GM19372 (cell line): ENCODE measurements at regions not wholly inside any gene's neighbourhood (a gene's known extent, or its start where the extent isn't known, plus 50 kb on each side); places are given as distances from the start of the nearest gene placed in this dataset.
A peak's percentile ranks its signal among the peaks of the same experiment; 100 is the strongest.
"Not testable (repeated sequence)": the region's sequence is repeated elsewhere in the genome, so short reads cannot be mapped to it uniquely, and the experiment has no call there.

ENCODE experiments used
- ATAC-seq: cut with Tn5 transposase; IDR thresholded peaks from one replicate; pipeline ENCODE4 v1.9.1; 2021; ENCODE audit warnings: mild to moderate bottlenecking, low read depth, moderate library complexity; ENCODE audit not compliant: unreplicated experiment

DNA sequence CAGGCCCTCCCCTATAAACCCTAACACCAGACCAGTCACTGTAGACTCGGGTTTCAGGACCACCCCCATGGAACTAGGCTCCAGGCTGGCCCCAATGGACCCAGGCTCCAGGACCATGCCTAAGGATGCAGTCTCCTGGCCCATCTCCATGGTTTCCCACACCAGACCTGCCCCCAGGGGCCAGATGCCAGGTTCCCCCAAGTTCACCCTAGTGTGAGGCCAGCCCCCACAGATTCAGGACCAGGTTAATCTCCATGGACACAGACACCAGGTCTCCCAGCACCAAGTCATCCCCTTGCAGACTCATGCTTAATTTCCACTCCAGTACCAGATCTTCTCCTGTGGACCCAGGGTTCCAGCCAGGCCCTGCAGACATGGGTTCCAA lies 103.8 kb upstream of the LANCL2 start:
- no peak for ATAC-seq

DNA sequence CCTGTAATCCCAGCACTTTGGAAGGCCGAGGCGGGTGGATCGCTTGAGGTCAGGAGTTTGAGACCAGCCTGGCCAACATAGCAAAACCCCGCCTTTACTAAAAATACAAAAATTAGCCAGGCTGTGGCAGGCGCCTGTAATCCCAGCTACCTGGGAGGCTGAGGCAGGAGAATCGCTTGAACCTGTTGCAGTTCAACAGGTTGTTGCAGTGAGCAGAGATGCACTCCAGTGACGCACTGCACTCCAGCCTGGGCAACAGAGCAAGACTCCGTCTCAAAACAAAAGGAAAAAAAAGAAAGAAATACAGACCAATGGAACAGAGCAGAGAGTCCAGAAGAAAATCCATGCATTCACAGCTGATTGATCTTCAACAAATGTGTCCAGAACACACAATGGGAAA lies 99.8 kb upstream of the LANCL2 start:
- ATAC-seq: not testable (repeated sequence)

DNA sequence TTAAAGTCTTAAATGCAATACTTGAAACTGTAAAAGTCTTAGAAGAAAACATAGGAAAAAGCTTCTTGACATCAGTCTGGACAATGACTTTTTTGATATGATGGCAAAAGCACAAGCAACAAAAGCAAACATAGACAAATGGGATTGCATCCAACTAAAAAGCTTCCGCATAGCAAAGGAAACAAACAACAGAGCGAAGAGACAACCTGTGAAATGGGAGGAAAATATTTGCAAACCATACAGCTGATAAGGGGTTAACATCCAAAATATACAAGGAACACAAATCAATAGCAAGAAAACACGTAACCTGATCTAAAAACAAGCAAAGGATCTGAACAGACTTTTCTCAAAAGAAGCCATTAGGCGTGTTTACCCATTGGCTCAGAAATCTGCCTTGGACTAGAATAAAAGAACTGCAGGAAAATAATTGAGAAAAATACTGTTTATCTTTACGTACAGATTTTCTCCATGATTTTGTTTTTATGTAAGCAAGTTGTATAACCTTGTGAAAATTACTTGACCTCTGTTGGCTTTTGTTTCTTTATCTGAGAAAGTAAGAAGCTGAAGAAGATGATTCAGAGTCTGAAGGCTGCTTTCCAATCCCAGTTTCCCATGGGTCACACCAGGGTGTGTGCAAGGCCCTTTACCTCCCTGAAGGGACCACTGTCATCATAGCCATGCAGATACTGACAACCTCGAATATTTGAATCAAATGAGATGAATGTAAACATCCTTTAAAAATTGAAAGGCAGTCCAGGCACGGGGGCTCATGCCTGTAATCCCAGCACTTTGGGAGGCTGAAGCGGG lies 99.1 kb upstream of the LANCL2 start:
- no peak for ATAC-seq

DNA sequence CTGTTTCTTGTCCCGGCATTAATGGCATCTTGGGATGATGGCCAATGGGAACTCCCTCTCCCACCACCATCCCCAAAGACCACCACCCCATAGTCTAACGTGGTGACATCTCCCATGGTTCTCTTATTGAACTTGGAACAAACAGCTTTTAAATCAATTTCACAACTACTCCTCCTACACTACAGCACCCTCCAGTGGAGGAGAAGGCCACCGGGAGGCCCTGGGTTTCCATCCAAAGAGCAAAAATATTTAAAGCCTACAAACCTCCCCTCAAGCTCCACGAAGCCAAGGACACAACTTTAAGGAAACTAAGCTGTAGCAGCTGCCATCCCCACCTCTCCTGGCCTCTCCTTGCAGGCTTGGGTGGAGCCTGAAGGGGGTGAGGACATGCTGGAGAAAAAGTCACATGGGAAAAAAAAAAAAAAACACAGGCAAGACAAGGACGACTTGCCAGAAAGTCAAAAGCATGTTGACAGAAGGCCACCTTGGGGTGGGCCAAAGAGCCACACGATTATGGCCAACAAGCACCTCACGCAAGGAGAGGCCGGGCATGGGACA lies 94.0 kb upstream of the LANCL2 start:
- ATAC-seq: no peak

DNA sequence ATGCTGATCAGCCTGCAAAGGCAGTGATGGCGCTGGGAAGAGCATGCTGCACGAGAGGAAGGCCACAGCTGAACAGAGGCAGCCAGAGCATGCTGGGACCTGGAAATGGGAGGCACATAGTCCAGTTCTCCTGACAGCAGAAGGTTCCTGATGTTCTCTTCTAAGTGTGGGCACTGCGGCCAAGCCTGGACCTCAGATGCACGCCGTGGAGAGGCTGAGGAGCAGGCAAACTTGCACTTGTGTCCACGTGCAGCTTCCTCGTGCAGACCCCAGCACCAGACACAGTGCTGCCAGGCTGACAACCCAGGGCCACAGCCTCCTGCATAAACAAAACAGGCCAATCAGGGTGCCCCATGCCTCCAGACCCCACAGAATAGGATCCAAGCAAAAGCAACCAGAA lies 93.5 kb upstream of the LANCL2 start:
- no peak for ATAC-seq

DNA sequence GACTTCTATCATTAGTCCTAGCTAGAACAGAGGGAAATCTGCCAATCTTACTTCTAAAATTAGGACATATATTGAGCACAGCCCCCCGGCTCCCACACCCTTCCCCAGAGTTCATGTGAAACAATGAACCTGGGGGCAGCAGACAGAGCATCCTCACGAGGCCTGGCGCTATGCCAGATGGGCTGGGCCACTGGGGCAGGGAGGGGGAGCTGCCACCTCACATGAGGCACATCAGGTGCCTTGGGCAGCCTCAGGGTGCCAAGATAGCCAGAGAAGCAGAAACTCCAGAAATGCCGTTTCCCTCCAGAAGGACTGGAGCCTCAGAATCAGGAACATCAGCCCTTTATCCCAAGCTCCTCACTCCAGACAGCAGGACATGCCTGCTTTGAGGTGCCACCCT lies 92.8 kb upstream of the LANCL2 start:
- no peak for ATAC-seq

DNA sequence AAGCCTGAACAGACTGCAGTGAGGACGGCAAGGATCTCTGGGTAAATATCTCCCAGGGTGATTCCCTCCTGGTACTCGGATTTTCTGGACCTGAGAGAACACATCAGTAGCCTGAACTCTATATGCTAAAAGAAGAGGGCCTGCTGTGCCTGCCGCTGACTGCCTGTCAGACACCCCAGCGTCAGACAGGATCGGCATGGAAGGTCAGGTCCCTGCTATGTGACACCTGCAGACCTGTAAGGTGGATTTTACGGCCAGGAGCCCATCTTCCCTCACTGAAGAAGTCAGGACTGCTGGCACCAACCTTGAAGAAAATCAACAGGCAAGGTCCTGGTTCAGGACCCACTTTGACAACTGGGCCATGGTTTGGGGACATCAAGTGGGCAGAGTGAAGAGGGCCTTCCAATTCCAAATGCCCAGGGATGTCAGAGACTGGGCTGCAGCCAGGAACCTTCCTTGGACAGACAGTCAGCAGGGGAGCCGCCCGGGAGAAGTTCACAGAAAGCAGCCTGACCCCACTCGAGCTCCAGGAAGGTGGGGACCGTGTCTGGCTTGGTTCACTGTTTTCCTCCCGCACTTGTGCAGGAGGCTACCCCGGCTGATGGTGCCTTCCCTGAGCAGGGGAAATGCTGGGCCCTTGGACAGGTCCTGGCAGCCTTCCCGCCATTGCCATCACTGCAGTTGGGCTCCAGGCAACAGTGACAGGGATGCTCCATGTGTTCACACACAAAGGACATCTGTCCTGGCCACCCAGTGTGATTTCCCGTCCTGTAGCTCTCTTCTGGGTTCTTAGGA lies 91.8 kb upstream of the LANCL2 start:
- no peak for ATAC-seq

DNA sequence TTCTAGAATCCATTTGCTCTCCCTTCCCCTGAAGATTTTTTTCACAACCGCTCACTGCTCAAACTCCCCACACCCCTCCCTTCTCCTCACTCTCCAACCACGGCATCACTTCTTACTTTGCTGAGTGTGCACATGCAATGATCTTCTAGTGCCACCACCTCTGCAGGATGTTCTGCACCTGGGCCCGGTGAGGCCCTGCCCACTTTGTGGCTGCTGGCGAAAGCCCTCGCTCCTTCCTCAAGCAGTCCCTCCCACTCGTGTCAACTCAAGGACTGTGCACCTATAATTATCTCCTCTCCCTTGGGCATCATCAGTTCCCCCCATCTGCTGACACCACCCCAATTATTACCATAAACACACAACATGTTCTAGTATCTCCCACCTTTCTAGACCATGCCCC lies 91.0 kb upstream of the LANCL2 start:
- no peak for ATAC-seq

DNA sequence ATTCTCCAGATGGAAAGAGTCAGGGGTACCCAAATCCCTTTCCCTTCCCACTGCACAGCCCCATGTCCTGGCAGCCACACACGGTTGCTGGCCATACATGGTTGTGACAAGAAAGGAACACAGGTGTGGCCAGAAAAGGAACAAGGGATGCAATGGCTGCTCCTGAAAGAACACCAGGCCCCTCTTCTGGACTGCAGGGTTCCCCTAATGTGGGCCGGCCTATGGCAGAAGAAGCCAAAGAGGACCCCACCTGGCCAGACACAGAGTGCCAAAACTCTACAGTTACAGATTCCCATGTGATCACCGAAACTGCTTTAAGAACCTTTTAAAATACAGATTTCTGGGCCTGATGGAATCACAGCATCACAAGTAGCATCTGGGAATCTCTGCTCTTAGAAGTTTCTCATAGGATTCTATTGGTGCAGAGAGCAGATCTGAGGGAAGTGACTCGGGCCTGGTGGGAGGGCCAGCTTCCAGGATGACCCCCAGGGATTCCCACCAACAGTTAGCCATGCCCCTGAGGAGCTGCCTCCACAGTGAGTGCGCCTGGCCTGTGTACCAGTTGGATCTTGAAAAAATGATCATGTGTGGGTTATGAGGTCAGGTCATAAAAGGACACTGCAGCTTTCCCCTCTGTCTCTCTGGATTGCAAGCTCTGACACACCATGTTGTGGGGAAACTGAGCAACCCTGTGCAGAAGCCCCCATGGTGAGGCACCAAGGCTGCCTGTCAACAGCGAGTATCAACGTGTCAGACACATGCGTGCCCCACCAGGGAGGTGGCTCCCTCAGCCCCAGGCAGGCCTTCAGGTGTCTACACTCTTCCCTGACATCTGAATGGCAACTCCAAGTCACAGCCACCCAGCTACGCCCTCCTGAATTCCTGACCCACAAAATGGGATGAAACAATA lies 89.6 kb upstream of the LANCL2 start:
- no peak for ATAC-seq

DNA sequence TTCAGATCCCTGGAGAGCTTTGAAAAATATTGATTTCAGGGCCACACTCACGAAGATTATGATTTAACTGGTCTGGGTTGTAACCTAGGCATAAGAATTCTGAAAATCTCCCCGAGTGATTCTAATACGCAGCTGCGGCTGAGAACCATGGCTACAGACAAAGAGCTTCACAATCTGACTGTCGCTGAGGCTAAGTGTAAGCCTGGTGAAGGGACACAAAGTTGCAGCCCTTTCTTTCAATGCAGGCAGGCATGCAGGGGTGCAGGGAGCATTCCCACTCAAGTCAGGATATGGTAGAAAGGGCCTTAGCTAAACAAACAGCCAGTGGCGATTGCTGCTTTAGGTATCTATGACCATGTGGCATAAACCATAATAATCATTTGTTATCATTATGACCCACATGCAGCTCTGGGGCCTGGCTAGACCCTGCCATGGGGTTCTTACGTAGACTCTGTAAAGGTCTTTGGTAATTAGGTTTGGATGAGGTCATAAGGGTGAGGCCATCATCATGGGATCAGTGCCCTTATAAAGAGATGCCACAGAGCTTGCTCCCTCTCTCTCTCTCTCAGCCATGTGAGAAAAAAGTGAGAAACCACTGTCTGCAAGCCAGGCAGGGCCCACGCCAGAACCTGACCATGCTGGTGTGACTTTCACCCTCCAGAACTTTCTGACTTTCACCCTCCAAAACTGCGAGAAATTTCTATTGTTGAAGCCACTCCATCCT lies 88.4 kb upstream of the LANCL2 start:
- no peak for ATAC-seq

DNA sequence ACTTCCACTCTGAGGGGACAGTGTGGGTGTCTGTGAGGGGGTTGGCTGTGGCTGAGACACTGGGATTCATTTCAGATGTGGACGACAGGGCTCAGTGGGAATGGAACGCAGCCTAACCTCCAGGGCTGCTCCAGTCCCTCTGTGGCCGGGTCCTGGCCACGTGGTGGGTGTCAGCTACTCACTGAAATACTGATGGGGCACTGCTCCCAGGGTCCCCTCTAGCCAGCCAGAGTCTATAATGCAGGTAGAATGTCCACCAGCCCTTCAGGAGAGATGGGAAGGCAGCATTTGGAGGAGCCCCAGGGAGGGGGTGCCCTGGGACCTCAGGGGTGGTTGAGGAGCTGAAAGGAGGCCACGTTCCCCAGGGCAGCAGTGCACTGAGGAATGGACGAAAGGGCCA lies 87.2 kb upstream of the LANCL2 start:
- no peak for ATAC-seq

DNA sequence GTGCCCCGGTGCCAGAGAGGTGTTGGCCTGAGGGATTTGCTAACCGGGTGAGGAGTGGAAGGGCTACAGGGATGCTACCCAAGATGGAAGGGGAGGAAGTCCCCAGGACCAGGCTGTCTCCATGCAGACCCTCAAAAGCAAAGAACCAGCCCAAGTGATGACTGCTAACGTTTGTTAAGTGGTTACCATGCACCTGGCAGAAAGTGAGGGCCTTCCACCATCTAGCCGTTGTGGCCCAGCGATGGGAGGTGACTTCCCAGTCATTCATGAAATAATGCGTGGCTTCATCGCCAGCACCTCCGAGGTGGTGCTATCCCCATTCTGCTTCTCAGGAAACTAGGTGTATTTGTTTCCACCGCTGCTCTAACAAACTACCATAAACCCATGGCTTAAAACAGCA lies 86.8 kb upstream of the LANCL2 start:
- no peak for ATAC-seq

DNA sequence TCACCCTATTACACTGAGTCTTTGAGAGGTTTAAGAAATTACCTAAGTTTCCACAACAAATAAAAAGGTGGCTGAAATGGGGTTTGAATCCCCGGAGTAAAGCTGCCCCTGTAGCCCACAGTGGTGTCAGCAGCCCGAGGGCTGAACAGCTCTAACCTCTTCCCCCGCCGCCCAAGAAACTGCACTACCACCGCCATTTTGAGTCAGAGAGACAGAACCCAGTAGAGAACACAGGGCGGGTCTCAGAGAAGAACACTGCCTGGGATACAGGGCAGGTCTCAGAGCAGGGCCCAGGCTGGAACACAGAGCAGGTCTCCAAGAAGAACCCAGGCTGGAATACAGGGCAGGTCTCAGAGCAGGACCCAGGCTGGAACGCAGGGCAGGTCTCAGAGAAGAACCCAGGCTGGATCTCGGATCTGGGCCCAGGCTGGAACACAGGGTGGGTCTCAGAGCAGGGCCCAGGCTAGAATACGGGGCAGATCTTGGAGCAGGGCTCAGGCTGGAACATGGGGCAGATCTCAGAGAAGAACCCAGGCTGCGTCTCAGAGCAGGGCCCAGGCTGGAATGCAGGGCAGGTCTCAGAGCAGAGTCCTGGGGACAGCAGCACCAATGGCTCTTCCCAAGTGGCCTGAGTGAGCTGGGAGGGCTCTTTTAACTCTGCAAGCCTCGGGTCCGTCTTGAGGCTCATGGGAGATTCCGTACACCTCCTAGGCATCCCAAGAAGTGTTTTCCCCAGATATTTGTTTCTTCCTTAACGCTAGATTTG lies 85.9 kb upstream of the LANCL2 start:
- no peak for ATAC-seq

DNA sequence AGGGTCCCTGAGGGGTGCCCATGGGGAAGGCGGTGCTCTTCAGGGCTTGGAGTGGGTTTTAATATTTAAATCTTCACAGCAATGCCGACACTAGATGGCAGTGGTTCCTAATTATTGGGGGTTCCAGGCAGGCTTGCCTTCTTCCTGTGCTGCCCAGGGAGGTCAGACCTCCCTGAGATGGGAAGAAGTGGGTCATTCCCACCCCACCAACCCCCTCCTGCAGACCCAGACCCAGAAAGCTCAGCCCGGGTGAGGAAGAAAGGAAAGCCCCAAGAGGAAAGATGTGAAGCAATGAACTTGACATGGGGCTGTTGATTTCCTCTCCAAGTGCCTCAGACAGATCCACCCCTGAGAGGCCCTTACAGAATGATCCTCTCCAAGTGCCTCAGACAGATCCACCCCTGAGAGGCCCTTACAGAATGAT lies 85.1 kb upstream of the LANCL2 start:
- ATAC-seq: peak; percentile 87

DNA sequence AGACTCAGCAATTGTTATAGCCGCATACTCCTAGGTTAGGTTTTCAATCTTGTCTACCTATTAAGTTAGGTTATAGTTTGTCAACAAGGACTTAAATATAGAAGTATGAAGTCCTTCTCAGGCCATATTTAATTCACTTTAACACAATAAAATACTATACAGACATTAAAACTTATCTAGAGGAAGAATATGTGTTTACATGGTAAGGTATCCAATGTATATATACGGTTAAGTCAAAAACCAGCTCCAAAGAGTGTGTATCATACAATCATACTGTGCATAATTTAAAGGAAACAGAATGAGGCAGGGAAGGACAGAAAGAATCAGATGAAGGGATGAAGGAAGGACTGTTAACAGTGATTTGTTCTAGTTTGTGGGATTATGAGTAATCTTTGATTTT lies 79.5 kb upstream of the LANCL2 start:
- ATAC-seq: no peak

DNA sequence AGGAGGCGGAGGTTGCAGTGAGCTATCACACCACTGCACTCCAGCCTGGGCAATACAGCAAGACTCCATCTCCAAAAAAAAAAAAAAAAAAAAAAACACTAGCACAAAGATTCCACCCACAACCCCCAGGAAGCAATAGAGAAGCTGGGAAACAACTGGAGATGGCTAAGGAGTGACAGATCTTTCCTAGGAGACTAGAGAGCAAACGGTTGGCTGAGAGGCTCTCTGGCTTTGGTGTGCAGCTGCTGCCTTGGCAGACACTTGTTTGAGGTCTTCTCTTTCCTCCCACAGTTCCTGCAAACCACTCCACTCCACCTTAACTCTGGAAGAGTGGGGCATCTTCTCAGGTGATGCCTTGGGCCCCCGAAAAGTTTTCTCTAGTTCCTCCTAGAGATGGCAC lies 78.5 kb upstream of the LANCL2 start:
- ATAC-seq: no peak

DNA sequence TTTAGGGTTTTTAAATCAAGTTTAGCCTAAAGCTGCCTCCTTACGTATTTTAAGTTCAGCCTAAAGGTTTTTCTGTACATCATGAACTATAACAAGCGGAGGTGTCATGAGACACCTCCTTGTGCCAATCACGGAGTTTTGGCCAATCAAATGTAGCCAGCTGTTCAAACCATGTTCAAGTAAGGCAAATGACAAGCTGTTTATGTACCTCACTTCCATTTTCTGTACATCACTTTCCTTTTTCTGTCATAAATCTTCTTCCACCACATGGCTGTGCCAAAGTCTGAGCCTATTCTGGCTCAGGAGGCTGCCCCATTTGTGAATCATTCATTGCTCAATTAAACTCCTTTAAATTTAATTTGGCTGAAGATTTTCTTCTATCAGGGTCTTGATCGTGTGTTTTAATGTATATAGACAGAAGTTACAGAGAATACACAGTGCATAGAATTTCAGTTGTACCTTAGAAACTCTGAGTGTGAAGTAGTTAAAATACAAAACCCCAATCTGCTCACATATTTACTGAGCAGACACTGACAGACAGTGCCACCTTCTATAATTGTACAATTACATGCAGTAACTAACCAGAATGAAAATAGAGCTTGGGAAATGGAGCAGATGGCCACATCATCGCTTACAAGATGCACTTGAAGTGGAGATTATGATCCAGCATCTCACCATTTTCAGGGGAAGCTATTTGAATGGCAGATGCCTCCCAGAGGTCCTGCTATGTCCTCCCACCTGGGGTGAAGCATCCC lies 76.9 kb upstream of the LANCL2 start:
- ATAC-seq: no peak

DNA sequence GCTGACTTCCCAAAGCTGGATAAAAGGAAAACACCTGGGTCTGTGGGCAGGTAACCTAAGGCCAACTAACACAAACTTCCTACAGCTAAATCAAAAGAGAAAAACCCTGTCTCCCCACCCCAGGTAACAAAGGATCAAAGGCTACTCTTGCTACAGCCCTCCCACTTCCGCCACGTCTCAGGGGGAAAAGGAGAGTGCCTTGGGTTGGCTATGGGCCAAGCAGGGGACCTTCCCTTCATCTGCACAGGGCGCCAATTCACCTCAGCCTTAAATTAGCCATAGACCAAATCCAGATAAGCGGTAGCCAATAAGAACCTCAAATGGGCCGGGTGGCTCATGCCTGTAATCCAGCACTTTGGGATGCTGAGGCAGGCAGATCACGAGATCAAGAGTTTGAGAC lies 69.1 kb upstream of the LANCL2 start:
- ATAC-seq: no peak
